ENCODE measurements at regions not wholly inside any gene's neighbourhood (a gene's known extent, or its start where the extent isn't known, plus 50 kb on each side); places are given as distances from the start of the nearest gene placed in this dataset.

DNA sequence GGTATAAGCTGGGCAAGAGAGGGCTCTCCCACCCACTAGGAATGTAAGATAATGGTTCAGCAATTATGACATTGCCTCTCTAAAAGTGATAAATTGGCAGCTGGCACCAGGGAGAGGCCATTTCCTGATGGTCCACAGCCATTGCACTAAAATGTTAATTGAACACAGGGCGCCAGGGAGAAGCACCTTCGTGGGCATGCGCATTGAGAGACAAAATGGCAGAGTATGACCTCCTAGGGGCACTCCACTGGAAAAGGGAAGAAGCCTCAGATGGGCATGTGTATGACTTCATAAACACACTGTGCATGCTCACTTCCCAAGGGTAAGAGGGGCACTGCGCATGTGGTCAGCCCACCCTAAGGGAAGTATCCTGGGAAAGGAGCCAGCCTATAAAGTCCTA is 419.2 kb downstream of the AGTPBP1 start:
- TF ChIP-seq, protein P1, sequence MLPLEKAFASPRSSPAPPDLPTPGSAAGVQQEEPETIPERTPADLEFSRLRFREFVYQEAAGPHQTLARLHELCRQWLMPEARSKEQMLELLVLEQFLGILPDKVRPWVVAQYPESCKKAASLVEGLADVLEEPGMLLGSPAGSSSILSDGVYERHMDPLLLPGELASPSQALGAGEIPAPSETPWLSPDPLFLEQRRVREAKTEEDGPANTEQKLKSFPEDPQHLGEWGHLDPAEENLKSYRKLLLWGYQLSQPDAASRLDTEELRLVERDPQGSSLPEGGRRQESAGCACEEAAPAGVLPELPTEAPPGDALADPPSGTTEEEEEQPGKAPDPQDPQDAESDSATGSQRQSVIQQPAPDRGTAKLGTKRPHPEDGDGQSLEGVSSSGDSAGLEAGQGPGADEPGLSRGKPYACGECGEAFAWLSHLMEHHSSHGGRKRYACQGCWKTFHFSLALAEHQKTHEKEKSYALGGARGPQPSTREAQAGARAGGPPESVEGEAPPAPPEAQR (tag by site-specific recombination; IDR thresholded peaks at IDR 0.05), result no peak
- TF ChIP-seq ZNF830 (tag by site-specific recombination; IDR thresholded peaks at IDR 0.05; ENCODE audit: low read depth), result no peak
- TF ChIP-seq, protein P2, sequence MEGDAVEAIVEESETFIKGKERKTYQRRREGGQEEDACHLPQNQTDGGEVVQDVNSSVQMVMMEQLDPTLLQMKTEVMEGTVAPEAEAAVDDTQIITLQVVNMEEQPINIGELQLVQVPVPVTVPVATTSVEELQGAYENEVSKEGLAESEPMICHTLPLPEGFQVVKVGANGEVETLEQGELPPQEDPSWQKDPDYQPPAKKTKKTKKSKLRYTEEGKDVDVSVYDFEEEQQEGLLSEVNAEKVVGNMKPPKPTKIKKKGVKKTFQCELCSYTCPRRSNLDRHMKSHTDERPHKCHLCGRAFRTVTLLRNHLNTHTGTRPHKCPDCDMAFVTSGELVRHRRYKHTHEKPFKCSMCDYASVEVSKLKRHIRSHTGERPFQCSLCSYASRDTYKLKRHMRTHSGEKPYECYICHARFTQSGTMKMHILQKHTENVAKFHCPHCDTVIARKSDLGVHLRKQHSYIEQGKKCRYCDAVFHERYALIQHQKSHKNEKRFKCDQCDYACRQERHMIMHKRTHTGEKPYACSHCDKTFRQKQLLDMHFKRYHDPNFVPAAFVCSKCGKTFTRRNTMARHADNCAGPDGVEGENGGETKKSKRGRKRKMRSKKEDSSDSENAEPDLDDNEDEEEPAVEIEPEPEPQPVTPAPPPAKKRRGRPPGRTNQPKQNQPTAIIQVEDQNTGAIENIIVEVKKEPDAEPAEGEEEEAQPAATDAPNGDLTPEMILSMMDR (tag by site-specific recombination; IDR thresholded peaks at IDR 0.05), result no peak
- TF ChIP-seq, protein P3, sequence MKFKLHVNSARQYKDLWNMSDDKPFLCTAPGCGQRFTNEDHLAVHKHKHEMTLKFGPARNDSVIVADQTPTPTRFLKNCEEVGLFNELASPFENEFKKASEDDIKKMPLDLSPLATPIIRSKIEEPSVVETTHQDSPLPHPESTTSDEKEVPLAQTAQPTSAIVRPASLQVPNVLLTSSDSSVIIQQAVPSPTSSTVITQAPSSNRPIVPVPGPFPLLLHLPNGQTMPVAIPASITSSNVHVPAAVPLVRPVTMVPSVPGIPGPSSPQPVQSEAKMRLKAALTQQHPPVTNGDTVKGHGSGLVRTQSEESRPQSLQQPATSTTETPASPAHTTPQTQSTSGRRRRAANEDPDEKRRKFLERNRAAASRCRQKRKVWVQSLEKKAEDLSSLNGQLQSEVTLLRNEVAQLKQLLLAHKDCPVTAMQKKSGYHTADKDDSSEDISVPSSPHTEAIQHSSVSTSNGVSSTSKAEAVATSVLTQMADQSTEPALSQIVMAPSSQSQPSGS (tag by site-specific recombination; IDR thresholded peaks at IDR 0.05; ENCODE audit: low read depth), result no peak
- TF ChIP-seq, protein P4, sequence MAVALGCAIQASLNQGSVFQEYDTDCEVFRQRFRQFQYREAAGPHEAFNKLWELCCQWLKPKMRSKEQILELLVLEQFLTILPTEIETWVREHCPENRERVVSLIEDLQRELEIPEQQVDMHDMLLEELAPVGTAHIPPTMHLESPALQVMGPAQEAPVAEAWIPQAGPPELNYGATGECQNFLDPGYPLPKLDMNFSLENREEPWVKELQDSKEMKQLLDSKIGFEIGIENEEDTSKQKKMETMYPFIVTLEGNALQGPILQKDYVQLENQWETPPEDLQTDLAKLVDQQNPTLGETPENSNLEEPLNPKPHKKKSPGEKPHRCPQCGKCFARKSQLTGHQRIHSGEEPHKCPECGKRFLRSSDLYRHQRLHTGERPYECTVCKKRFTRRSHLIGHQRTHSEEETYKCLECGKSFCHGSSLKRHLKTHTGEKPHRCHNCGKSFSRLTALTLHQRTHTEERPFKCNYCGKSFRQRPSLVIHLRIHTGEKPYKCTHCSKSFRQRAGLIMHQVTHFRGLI (tag by site-specific recombination; IDR thresholded peaks at IDR 0.05), result no peak
